Ovary (tissue), 3 donors: ENCODE measurements at regions not wholly inside any gene's neighbourhood (a gene's known extent, or its start where the extent isn't known, plus 50 kb on each side); places are given as distances from the start of the nearest gene placed in this dataset.

Experiments
- POLR2A ChIP-seq: fragments of 450-650 bp; IDR thresholded peaks from one replicate; pipeline ENCODE4 v1.6.1; 2017; ENCODE audit warnings: antibody characterized with exemption, mild to moderate bottlenecking, moderate library complexity
- TF ChIP-seq, protein P1 (sequence below), 3 donors: fragments of 450-650 bp in 2 of 3; fragments of 200-600 bp in 1 of 3; IDR thresholded peaks; one replicate each; pipeline versions ENCODE4 v1.5.1 to v1.8.0; 2016 to 2022; ENCODE audit warnings: antibody characterized with exemption in 3 of 3, mild to moderate bottlenecking in 1 of 3
- donor health status: DM: no; HTN: no; CAD: no.

DNA sequence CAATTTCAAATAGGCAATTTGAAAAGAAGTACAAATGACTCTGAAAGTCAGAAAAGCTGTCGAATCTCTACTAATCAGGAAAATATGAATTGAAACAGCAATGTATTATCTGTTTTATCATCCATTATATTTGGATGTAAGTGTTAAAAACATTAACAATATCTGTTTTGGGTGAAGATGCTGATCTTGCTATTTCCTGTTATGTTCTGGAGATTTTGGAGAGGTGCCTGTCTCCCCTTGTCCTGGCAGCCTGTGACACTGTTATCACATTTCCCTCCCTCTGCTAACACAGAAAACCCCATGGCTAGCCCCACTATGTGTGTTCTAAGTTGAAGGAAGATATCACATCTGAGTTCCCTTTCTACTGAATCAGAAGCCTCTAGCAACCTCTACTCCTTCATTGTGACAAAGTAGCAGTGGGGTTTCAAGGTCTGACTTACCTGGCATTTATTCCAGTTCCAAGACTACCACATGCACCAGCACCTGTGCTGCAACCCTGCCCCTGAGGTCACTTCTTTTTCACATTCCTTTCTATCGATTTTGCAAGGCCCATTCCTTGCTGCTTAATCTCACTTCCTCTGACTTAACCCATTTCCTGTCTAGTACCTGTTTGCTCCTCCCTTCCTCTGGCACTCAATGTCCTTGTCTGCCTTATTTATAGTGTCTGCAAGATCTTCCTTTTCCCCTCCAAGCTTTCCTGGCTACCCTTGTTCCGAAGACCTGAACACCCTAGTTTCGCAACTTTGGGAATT, 95.5 kb upstream of the COL8A1 start:
- TF ChIP-seq, protein P1, sequence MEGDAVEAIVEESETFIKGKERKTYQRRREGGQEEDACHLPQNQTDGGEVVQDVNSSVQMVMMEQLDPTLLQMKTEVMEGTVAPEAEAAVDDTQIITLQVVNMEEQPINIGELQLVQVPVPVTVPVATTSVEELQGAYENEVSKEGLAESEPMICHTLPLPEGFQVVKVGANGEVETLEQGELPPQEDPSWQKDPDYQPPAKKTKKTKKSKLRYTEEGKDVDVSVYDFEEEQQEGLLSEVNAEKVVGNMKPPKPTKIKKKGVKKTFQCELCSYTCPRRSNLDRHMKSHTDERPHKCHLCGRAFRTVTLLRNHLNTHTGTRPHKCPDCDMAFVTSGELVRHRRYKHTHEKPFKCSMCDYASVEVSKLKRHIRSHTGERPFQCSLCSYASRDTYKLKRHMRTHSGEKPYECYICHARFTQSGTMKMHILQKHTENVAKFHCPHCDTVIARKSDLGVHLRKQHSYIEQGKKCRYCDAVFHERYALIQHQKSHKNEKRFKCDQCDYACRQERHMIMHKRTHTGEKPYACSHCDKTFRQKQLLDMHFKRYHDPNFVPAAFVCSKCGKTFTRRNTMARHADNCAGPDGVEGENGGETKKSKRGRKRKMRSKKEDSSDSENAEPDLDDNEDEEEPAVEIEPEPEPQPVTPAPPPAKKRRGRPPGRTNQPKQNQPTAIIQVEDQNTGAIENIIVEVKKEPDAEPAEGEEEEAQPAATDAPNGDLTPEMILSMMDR (IDR thresholded peaks at IDR 0.05): no peak
- no peak for TF ChIP-seq POLR2A
